GM06990 (cell line): ENCODE measurements at regions not wholly inside any gene's neighbourhood (a gene's known extent, or its start where the extent isn't known, plus 50 kb on each side); places are given as distances from the start of the nearest gene placed in this dataset.

Source experiments
- DNase-seq: peaks from one replicate; pipeline ENCODE4 v3.0.0-alpha.2; 2011; ENCODE audit not compliant: insufficient read length; ENCODE audit errors: extremely low read depth
- H3K27me3 ChIP-seq: replicated peaks from 2 replicates; pipeline ENCODE4 v1.6.0; 2011; ENCODE audit warnings: low read length; ENCODE audit not compliant: control insufficient read depth, insufficient read depth
- H3K36me3 ChIP-seq: 2 replicates; pipeline ENCODE4 v1.5.1; 2011; ENCODE audit warnings: low read length; ENCODE audit not compliant: control insufficient read depth, insufficient read depth
- H3K4me3 ChIP-seq: replicated peaks from 2 replicates; pipeline ENCODE4 v1.5.1; 2011; ENCODE audit warnings: low read depth, mild to moderate bottlenecking, control low read depth, low read length
- CTCF ChIP-seq: IDR thresholded peaks from 2 replicates; pipeline ENCODE4 v1.5.1; 2011; ENCODE audit warnings: low read length, control low read depth, mild to moderate bottlenecking, inconsistent platforms; ENCODE audit not compliant: insufficient read depth, poor library complexity, severe bottlenecking

- Histone ChIP-seq H3K36me3 (peaks cover 21% of the 10 kb centered on the region), H3K27me3 (no peaks in the 10 kb centered on the region), H3K4me3 (no peak overlapping the region)
- no peak for DNase-seq
- TF ChIP-seq CTCF, result no peak
Observed at GRCh38 chr9:110135846-110136245, 72.1 kb downstream of the C9orf152 start.

GRCh38 chr9:110136802-110137201 is 71.2 kb downstream of the C9orf152 start:
- peaks cover 21% of the 10 kb centered on the region for H3K36me3 ChIP-seq
- H3K4me3 ChIP-seq, result no peak overlapping the region
- no peaks in the 10 kb centered on the region for H3K27me3 ChIP-seq
- no peak for DNase-seq
- TF ChIP-seq CTCF, result no peak

GRCh38 chr9:110140276-110140675 is 67.7 kb downstream of the C9orf152 start:
- no peak overlapping the region for H3K4me3 ChIP-seq
- TF ChIP-seq CTCF, result no peak
- H3K27me3 ChIP-seq, result no peaks in the 10 kb centered on the region
- DNase-seq, result no peak
- H3K36me3 ChIP-seq, result peaks cover 21% of the 10 kb centered on the region

- Histone ChIP-seq H3K4me3 (no peak overlapping the region), H3K27me3 (no peaks in the 10 kb centered on the region), H3K36me3 (peaks cover 18% of the 10 kb centered on the region)
- DNase-seq, result no peak
- no peak for TF ChIP-seq CTCF
Observed at GRCh38 chr9:110141227-110141793, 66.6 kb downstream of the C9orf152 start.

- DNase-seq, result no peak
- H3K36me3 ChIP-seq, result peaks cover 10% of the 10 kb centered on the region
- H3K4me3 ChIP-seq, result no peak overlapping the region
- H3K27me3 ChIP-seq, result no peaks in the 10 kb centered on the region
- TF ChIP-seq CTCF, result no peak
Observed at GRCh38 chr9:110142253-110142652, 65.7 kb downstream of the C9orf152 start.

GRCh38 chr9:110142868-110143481 is 65.0 kb downstream of the C9orf152 start:
- H3K36me3 ChIP-seq, result peaks cover 5% of the 10 kb centered on the region
- H3K4me3 ChIP-seq, result peak overlapping the region; percentile 26; the same call in 1 of the 2 replicates
- TF ChIP-seq CTCF, result peak; percentile 20
- no peaks in the 10 kb centered on the region for H3K27me3 ChIP-seq
- no peak for DNase-seq
